ENCODE measurements at regions not wholly inside any gene's neighbourhood (a gene's known extent, or its start where the extent isn't known, plus 50 kb on each side); places are given as distances from the start of the nearest gene placed in this dataset.
"Not testable (repeated sequence)": the region's sequence is repeated elsewhere in the genome, so short reads cannot be mapped to it uniquely, and the experiment has no call there.

DNA sequence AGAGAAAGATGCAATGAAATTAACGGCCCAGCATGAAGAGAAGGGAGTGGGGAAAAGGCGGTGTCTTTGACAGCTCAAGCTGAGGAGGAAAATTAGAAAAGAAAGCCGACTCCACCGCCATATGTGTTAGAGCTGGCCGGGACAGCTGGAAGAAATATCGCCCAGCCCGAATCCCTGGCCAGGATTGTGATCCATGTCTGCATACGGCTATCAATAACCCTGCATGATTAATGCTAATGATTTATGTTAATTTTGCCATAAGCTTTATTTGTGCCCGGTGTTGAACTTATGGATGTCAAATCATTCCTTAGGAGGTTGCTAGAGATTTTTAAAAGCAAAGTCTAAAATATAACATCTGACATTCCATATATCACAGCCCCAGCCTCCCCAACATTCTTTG, 263.4 kb upstream of the ZNF507 start:
- TF ChIP-seq POLR2A (IDR thresholded peaks at IDR 0.05) (no peak), POLR2AphosphoS5 (IDR thresholded peaks at IDR 0.05; ENCODE audit: insufficient read depth in 1 of 2, low read depth in 1 of 2) (no peak)
- TF ChIP-seq, protein P1, sequence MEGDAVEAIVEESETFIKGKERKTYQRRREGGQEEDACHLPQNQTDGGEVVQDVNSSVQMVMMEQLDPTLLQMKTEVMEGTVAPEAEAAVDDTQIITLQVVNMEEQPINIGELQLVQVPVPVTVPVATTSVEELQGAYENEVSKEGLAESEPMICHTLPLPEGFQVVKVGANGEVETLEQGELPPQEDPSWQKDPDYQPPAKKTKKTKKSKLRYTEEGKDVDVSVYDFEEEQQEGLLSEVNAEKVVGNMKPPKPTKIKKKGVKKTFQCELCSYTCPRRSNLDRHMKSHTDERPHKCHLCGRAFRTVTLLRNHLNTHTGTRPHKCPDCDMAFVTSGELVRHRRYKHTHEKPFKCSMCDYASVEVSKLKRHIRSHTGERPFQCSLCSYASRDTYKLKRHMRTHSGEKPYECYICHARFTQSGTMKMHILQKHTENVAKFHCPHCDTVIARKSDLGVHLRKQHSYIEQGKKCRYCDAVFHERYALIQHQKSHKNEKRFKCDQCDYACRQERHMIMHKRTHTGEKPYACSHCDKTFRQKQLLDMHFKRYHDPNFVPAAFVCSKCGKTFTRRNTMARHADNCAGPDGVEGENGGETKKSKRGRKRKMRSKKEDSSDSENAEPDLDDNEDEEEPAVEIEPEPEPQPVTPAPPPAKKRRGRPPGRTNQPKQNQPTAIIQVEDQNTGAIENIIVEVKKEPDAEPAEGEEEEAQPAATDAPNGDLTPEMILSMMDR (IDR thresholded peaks at IDR 0.05) = no peak
- no peaks in the 10 kb centered on the region for H3K9me3 ChIP-seq
- H3K27ac ChIP-seq = no peak overlapping the region
- H3K4me1 ChIP-seq = no peaks in the 10 kb centered on the region
- no peak overlapping the region for H3K4me3 ChIP-seq
- intact Hi-C loops (cut with DNase I) = no loop called here
- no peak for DNase-seq (ENCODE audit: extremely low spot score in 2 of 2)
- H3K36me3 ChIP-seq = no peaks in the 10 kb centered on the region
- H3K27me3 ChIP-seq = no peaks in the 10 kb centered on the region

- H3K4me1 ChIP-seq; H3K4me3 ChIP-seq; H3K27me3 ChIP-seq; H3K27ac ChIP-seq; intact Hi-C loops (cut with DNase I); H3K9me3 ChIP-seq; DNase-seq (ENCODE audit: extremely low spot score in 2 of 2); H3K36me3 ChIP-seq: not testable (repeated sequence)
Observed at GRCh38 chr19:32084756-32085363, 260.6 kb upstream of the ZNF507 start.

DNA sequence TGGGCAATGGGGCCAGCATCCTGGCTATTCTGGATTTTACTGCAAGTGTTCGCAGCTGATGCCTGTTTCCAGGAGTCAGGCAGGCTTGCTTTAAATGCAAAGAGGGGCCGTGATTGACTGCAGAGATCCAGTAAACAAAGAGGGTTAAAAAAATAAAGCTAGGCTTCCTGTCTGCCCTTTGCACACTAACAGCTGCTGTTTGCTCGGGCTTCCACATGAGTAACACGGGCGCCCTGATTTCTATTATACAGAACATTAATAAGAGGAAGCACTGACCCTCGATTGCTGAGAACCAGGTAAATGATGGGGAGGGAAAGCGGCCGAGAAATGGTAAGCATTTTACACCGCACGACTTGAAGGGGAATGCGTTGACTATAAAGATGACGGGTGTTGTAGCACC, 254.2 kb upstream of the ZNF507 start:
- TF ChIP-seq POLR2A (IDR thresholded peaks at IDR 0.05) = no peak
- TF ChIP-seq, protein P1 (IDR thresholded peaks at IDR 0.05) = no peak
- TF ChIP-seq POLR2AphosphoS5 (IDR thresholded peaks at IDR 0.05; ENCODE audit: insufficient read depth in 1 of 2, low read depth in 1 of 2) = no peak
- Histone ChIP-seq H3K36me3 (no peaks in the 10 kb centered on the region), H3K27me3 (no peaks in the 10 kb centered on the region), H3K4me3 (no peak overlapping the region), H3K9me3 (no peaks in the 10 kb centered on the region), H3K27ac (no peak overlapping the region), H3K4me1 (no peaks in the 10 kb centered on the region)
- no peak for DNase-seq (ENCODE audit: extremely low spot score in 2 of 2)
- intact Hi-C loops (cut with DNase I) = no loop called here

- H3K27me3 ChIP-seq = no peaks in the 10 kb centered on the region
- no peak overlapping the region for H3K27ac ChIP-seq
- TF ChIP-seq POLR2A (IDR thresholded peaks at IDR 0.05) (no peak), POLR2AphosphoS5 (IDR thresholded peaks at IDR 0.05; ENCODE audit: insufficient read depth in 1 of 2, low read depth in 1 of 2) (no peak)
- TF ChIP-seq, protein P1 (IDR thresholded peaks at IDR 0.05) = no peak
- H3K4me1 ChIP-seq = no peaks in the 10 kb centered on the region
- H3K36me3 ChIP-seq = no peaks in the 10 kb centered on the region
- no peak overlapping the region for H3K4me3 ChIP-seq
- no peaks in the 10 kb centered on the region for H3K9me3 ChIP-seq
- DNase-seq (ENCODE audit: extremely low spot score in 2 of 2) = peak in 1 of 2 donors; percentile 6
- intact Hi-C loops (cut with DNase I) = no loop called here
Observed at GRCh38 chr19:32097011-32097410, 248.4 kb upstream of the ZNF507 start.

GRCh38 chr19:32097620-32098019, 247.8 kb upstream of the ZNF507 start:
- intact Hi-C loops (cut with DNase I) = no loop called here
- no peaks in the 10 kb centered on the region for H3K9me3 ChIP-seq
- no peak for DNase-seq (ENCODE audit: extremely low spot score in 2 of 2)
- H3K4me3 ChIP-seq = no peak overlapping the region
- TF ChIP-seq, protein P1 (IDR thresholded peaks at IDR 0.05) = no peak
- no peak for TF ChIP-seq POLR2A (IDR thresholded peaks at IDR 0.05)
- TF ChIP-seq POLR2AphosphoS5 (IDR thresholded peaks at IDR 0.05; ENCODE audit: insufficient read depth in 1 of 2, low read depth in 1 of 2) = no peak
- no peaks in the 10 kb centered on the region for H3K36me3 ChIP-seq
- no peak overlapping the region for H3K27ac ChIP-seq
- H3K4me1 ChIP-seq = no peaks in the 10 kb centered on the region
- H3K27me3 ChIP-seq = no peaks in the 10 kb centered on the region
